Small intestine (tissue), 7 donors: ENCODE measurements at regions not wholly inside any gene's neighbourhood (a gene's known extent, or its start where the extent isn't known, plus 50 kb on each side); places are given as distances from the start of the nearest gene placed in this dataset.

Experiments
- DNase-seq, 2 donors: peaks; one replicate each; pipeline versions ENCODE4 v3.0.0 to v3.0.0-alpha.2; 2013
- FAIRE-seq: peaks from 2 replicates; lab custom pipeline; 2012; peaks lifted over from hg19 to GRCh38; lab: Jason Lieb, UNC
- H3K27ac ChIP-seq, 3 donors: one replicate each; pipeline ENCODE4 v1.5.1; 2013; ENCODE audit warnings: low read length in 2 of 3, mild to moderate bottlenecking in 2 of 3, control low read depth in 1 of 3, inconsistent platforms in 1 of 3, low read depth in 1 of 3, moderate library complexity in 1 of 3
- H3K27me3 ChIP-seq, 3 donors: one replicate each; pipeline ENCODE4 v1.6.1; 2013; ENCODE audit warnings: low read length in 3 of 3, inconsistent platforms in 1 of 3; ENCODE audit not compliant: control insufficient read depth in 3 of 3, insufficient read depth in 3 of 3
- H3K36me3 ChIP-seq, 3 donors: one replicate each; pipeline ENCODE4 v1.6.1; 2013; ENCODE audit warnings: low read length in 3 of 3, inconsistent platforms in 1 of 3, low read depth in 1 of 3, mild to moderate bottlenecking in 1 of 3, moderate library complexity in 1 of 3; ENCODE audit not compliant: control insufficient read depth in 3 of 3, insufficient read depth in 2 of 3
- H3K4me1 ChIP-seq, 3 donors: one replicate each; pipeline ENCODE4 v1.6.1; 2013; ENCODE audit warnings: low read length in 2 of 3, inconsistent platforms in 1 of 3, low read depth in 1 of 3, mild to moderate bottlenecking in 1 of 3, moderate library complexity in 1 of 3; ENCODE audit not compliant: control insufficient read depth in 3 of 3, insufficient read depth in 2 of 3
- H3K4me3 ChIP-seq, 3 donors: one replicate each; pipeline ENCODE4 v1.5.1; 2013; ENCODE audit warnings: low read length in 3 of 3, control low read depth in 1 of 3, inconsistent platforms in 1 of 3, low read depth in 1 of 3, mild to moderate bottlenecking in 1 of 3, moderate library complexity in 1 of 3
- H3K9me3 ChIP-seq, 2 donors: one replicate each; pipeline ENCODE4 v1.6.1; 2013; ENCODE audit warnings: low read depth in 1 of 2, low read length in 1 of 2; ENCODE audit not compliant: control insufficient read depth in 2 of 2, insufficient read depth in 1 of 2
- WGBS, 3 donors: extraction: QIAGEN DNeasy Blood & Tissue Kit; methylation state at CpG; one replicate each; pipeline ENCODE4 v1.1.7; 2013; 5-methylcytosine and 5-hydroxymethylcytosine counted together
- donor health status: healthy with polysubstance abuse.
- donor health status: control.
- donor health status: control.
- donor health status: Bipolar disorder and iron deficiency.
- donor health status: healthy.

GRCh38 chr14:48417715-48418500 is 742.5 kb upstream of the MDGA2 start:
- FAIRE-seq (no peak), DNase-seq (no peak)
- no peaks in the 10 kb centered on the region for H3K27me3 ChIP-seq
- no peaks in the 10 kb centered on the region for H3K36me3 ChIP-seq
- no peak overlapping the region for H3K4me3 ChIP-seq
- no peak overlapping the region for H3K27ac ChIP-seq
- H3K9me3 ChIP-seq: peaks cover 0 to 7% of the 10 kb centered on the region in 2 donors
- 89 to 95% (median 92%) methylated on average over 4 of the region's 4 CpGs for WGBS, 3 donors
- no peaks in the 10 kb centered on the region for H3K4me1 ChIP-seq

GRCh38 chr14:48401321-48401720 is 725.9 kb upstream of the MDGA2 start:
- H3K27me3 ChIP-seq: no peaks in the 10 kb centered on the region
- H3K36me3 ChIP-seq: no peaks in the 10 kb centered on the region
- 50 to 76% (median 56%) methylated on average over 1 of the region's 1 CpG for WGBS, 3 donors
- no peaks in the 10 kb centered on the region for H3K4me1 ChIP-seq
- H3K27ac ChIP-seq: no peak overlapping the region
- DNase-seq (no peak), FAIRE-seq (no peak)
- no peaks in the 10 kb centered on the region for H3K9me3 ChIP-seq
- no peak overlapping the region for H3K4me3 ChIP-seq

- DNase-seq: peak; percentile 15 to 17
- H3K4me3 ChIP-seq: no peak overlapping the region
- no peaks in the 10 kb centered on the region for H3K27me3 ChIP-seq
- H3K27ac ChIP-seq: no peak overlapping the region
- H3K9me3 ChIP-seq: no peaks in the 10 kb centered on the region
- FAIRE-seq: no peak
- WGBS, 3 donors: 44 to 52% (median 50%) methylated on average over 2 of the region's 2 CpGs
- no peaks in the 10 kb centered on the region for H3K4me1 ChIP-seq
- no peaks in the 10 kb centered on the region for H3K36me3 ChIP-seq
Measured at GRCh38 chr14:48398675-48399282, 723.4 kb upstream of the MDGA2 start.

GRCh38 chr14:48391661-48392060 is 716.3 kb upstream of the MDGA2 start:
- H3K4me1 ChIP-seq: no peaks in the 10 kb centered on the region
- no peak overlapping the region for H3K4me3 ChIP-seq
- H3K36me3 ChIP-seq: no peaks in the 10 kb centered on the region
- no peaks in the 10 kb centered on the region for H3K9me3 ChIP-seq
- H3K27ac ChIP-seq: no peak overlapping the region
- no peaks in the 10 kb centered on the region for H3K27me3 ChIP-seq
- FAIRE-seq (no peak), DNase-seq (no peak)
- WGBS, 3 donors: 54 to 75% (median 71%) methylated on average over 5 of the region's 5 CpGs

GRCh38 chr14:48390346-48390745 is 714.9 kb upstream of the MDGA2 start:
- H3K9me3 ChIP-seq: no peaks in the 10 kb centered on the region
- no peak overlapping the region for H3K27ac ChIP-seq
- no peak for DNase-seq
- H3K4me1 ChIP-seq: no peaks in the 10 kb centered on the region
- H3K4me3 ChIP-seq: no peak overlapping the region
- no peak for FAIRE-seq
- WGBS, 3 donors: 73 to 89% (median 87%) methylated on average over 2 of the region's 2 CpGs
- H3K27me3 ChIP-seq: no peaks in the 10 kb centered on the region
- H3K36me3 ChIP-seq: no peaks in the 10 kb centered on the region

- DNase-seq (no peak), FAIRE-seq (no peak)
- Histone ChIP-seq H3K4me3 (no peak overlapping the region), H3K27me3 (no peaks in the 10 kb centered on the region), H3K27ac (no peak overlapping the region), H3K9me3 (no peaks in the 10 kb centered on the region), H3K4me1 (no peaks in the 10 kb centered on the region), H3K36me3 (no peaks in the 10 kb centered on the region)
- WGBS, 3 donors: 29 to 66% (median 42%) methylated on average over 1 of the region's 1 CpG
Measured at GRCh38 chr14:48384821-48385220, 709.4 kb upstream of the MDGA2 start.

GRCh38 chr14:48382961-48383360 is 707.6 kb upstream of the MDGA2 start:
- Histone ChIP-seq H3K4me3 (no peak overlapping the region), H3K4me1 (no peaks in the 10 kb centered on the region), H3K36me3 (no peaks in the 10 kb centered on the region), H3K9me3 (no peaks in the 10 kb centered on the region), H3K27me3 (no peaks in the 10 kb centered on the region), H3K27ac (no peak overlapping the region)
- 91 to 95% (median 94%) methylated on average over 13 of the region's 13 CpGs for WGBS, 3 donors
- no peak for FAIRE-seq
- DNase-seq: no peak

- H3K4me3 ChIP-seq: no peak overlapping the region
- no peaks in the 10 kb centered on the region for H3K27me3 ChIP-seq
- H3K36me3 ChIP-seq: no peaks in the 10 kb centered on the region
- H3K4me1 ChIP-seq: no peaks in the 10 kb centered on the region
- no peak overlapping the region for H3K27ac ChIP-seq
- DNase-seq: no peak
- H3K9me3 ChIP-seq: no peaks in the 10 kb centered on the region
- 90% methylated on average over 1 of the region's 1 CpG for WGBS, 3 donors
- FAIRE-seq: no peak
Measured at GRCh38 chr14:48378541-48378940, 703.1 kb upstream of the MDGA2 start.
